HG03175 (cell line): ENCODE measurements at regions not wholly inside any gene's neighbourhood (a gene's known extent, or its start where the extent isn't known, plus 50 kb on each side); places are given as distances from the start of the nearest gene placed in this dataset.
"Not testable (repeated sequence)": the region's sequence is repeated elsewhere in the genome, so short reads cannot be mapped to it uniquely, and the experiment has no call there.

Experiments
- ATAC-seq: cut with Tn5 transposase; IDR thresholded peaks from one replicate; pipeline ENCODE4 v1.9.1; 2021; ENCODE audit warnings: mild to moderate bottlenecking, moderate library complexity; ENCODE audit not compliant: unreplicated experiment

GRCh38 chr3:106299300-106300098, 430.7 kb upstream of the CBLB start:
- ATAC-seq, result peak; percentile 64

- peak; percentile 91 for ATAC-seq
These were observed 433.8 kb upstream of the CBLB start for GRCh38 chr3:106302451-106303221.

- no peak for ATAC-seq
These were observed 435.0 kb upstream of the CBLB start for GRCh38 chr3:106303766-106304165.

- no peak for ATAC-seq
These were observed 436.3 kb upstream of the CBLB start for GRCh38 chr3:106305127-106305526.

- no peak for ATAC-seq
These were observed 437.1 kb upstream of the CBLB start for GRCh38 chr3:106305882-106306435.

- no peak for ATAC-seq
These were observed 440.5 kb upstream of the CBLB start for GRCh38 chr3:106309274-106309673.

GRCh38 chr3:106309798-106310197, 441.0 kb upstream of the CBLB start:
- not testable (repeated sequence) for ATAC-seq

- no peak for ATAC-seq
These were observed 448.6 kb upstream of the CBLB start for GRCh38 chr3:106317141-106318055.

- ATAC-seq, result not testable (repeated sequence)
These were observed 452.6 kb upstream of the CBLB start for GRCh38 chr3:106321438-106321837.

GRCh38 chr3:106323586-106323985, 454.8 kb upstream of the CBLB start:
- ATAC-seq, result no peak

GRCh38 chr3:106326941-106327695, 458.3 kb upstream of the CBLB start:
- ATAC-seq, result no peak

- no peak for ATAC-seq
These were observed 458.8 kb upstream of the CBLB start for GRCh38 chr3:106327696-106328025.

GRCh38 chr3:106328224-106328623, 459.4 kb upstream of the CBLB start:
- no peak for ATAC-seq

- no peak for ATAC-seq
These were observed 460.7 kb upstream of the CBLB start for GRCh38 chr3:106329521-106329920.

GRCh38 chr3:106331636-106332035, 462.8 kb upstream of the CBLB start:
- ATAC-seq, result no peak

- ATAC-seq, result peak; percentile 39
These were observed 463.3 kb upstream of the CBLB start for GRCh38 chr3:106332129-106332528.

GRCh38 chr3:106332884-106333283, 464.1 kb upstream of the CBLB start:
- ATAC-seq, result peak; percentile 48

GRCh38 chr3:106333911-106334618, 465.3 kb upstream of the CBLB start:
- ATAC-seq, result peak; percentile 68

- ATAC-seq, result no peak
These were observed 467.8 kb upstream of the CBLB start for GRCh38 chr3:106336619-106337018.

- ATAC-seq, result no peak
These were observed 468.3 kb upstream of the CBLB start for GRCh38 chr3:106337116-106337515.
